ENCODE measurements at regions not wholly inside any gene's neighbourhood (a gene's known extent, or its start where the extent isn't known, plus 50 kb on each side); places are given as distances from the start of the nearest gene placed in this dataset.

DNA sequence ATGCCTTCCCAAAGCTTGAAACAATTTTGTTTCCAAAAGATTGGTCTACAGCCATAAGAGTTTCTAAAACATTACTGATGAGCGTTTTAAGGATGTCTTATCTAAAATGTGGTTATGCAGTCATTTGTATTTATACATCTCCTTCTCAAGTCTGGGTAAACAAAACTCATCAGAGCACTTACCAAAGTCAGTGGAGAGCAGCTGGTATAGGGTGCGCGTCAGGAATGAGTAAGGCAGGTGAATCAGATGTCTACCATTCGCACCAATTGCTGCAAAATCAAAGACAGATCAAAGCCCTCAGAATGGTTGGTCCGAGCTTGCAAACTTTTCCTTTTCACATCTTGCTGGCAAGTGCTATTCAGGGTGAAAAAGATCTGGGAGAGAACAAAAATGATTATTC, 65.6 kb upstream of the FAM171A1 start:
- TF ChIP-seq POLR2A (IDR thresholded peaks at IDR 0.05) = no peak
- TF ChIP-seq, protein P1, sequence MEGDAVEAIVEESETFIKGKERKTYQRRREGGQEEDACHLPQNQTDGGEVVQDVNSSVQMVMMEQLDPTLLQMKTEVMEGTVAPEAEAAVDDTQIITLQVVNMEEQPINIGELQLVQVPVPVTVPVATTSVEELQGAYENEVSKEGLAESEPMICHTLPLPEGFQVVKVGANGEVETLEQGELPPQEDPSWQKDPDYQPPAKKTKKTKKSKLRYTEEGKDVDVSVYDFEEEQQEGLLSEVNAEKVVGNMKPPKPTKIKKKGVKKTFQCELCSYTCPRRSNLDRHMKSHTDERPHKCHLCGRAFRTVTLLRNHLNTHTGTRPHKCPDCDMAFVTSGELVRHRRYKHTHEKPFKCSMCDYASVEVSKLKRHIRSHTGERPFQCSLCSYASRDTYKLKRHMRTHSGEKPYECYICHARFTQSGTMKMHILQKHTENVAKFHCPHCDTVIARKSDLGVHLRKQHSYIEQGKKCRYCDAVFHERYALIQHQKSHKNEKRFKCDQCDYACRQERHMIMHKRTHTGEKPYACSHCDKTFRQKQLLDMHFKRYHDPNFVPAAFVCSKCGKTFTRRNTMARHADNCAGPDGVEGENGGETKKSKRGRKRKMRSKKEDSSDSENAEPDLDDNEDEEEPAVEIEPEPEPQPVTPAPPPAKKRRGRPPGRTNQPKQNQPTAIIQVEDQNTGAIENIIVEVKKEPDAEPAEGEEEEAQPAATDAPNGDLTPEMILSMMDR (IDR thresholded peaks at IDR 0.05 in 4 of 5, conservative IDR thresholded peaks at IDR 0.05 in 1 of 5) = no peak

Measured in gastrocnemius medialis (tissue), 4 donors.